ENCODE measurements at regions not wholly inside any gene's neighbourhood (a gene's known extent, or its start where the extent isn't known, plus 50 kb on each side); places are given as distances from the start of the nearest gene placed in this dataset.

- CTCF ChIA-PET, result no interaction called here
- POLR2A ChIA-PET, result no interaction called here
- Mint-ChIP-seq H3K9me3 (no peaks in the 10 kb centered on the region), H3K4me1 (ENCODE audit: low read depth) (no peaks in the 10 kb centered on the region), H3K27me3 (no peaks in the 10 kb centered on the region), H3K4me3 (no peak overlapping the region), H3K27ac (no peak overlapping the region), H3K36me3 (ENCODE audit: low read depth) (no peaks in the 10 kb centered on the region)
- Histone ChIP-seq H3K9me3 (ENCODE audit: control insufficient read depth in 1 of 2, insufficient read depth in 1 of 2, low read length in 2 of 2) (peaks cover 0 to 4% of the 10 kb centered on the region in 2 experiments), H3K27ac (ENCODE audit: low read depth in 1 of 2, low read length in 2 of 2) (no peak overlapping the region), H3K36me3 (ENCODE audit: insufficient read depth, low read length) (no peaks in the 10 kb centered on the region), H3K4me3 (ENCODE audit: low read length) (no peak overlapping the region), H3K4me1 (ENCODE audit: insufficient read depth, low read length) (no peaks in the 10 kb centered on the region), H3K27me3 (ENCODE audit: control insufficient read depth in 1 of 2, insufficient read depth in 2 of 2, low read length in 2 of 2) (no peaks in the 10 kb centered on the region)
- TF ChIP-seq CTCF (IDR thresholded peaks at IDR 0.05), result no peak
- intact Hi-C loops (cut with DNase I, micrococcal nuclease), result no loop called here
- ATAC-seq (ENCODE audit: poor library complexity) (no peak), DNase-seq (no peak)
These were observed 95.2 kb upstream of the HS6ST1 start for GRCh38 chr2:128413718-128414341.

- CTCF ChIA-PET, result no interaction called here
- ATAC-seq (ENCODE audit: poor library complexity), result no peak
These were observed 95.7 kb upstream of the HS6ST1 start for GRCh38 chr2:128414351-128414750.

GRCh38 chr2:128414946-128415778, 96.5 kb upstream of the HS6ST1 start:
- no peak for ATAC-seq (ENCODE audit: poor library complexity)

More at GRCh38 chr2:128414351-128414750, 95.7 kb upstream of the HS6ST1 start:
- peaks cover 0 to 4% of the 10 kb centered on the region in 2 experiments for H3K9me3 ChIP-seq (ENCODE audit: control insufficient read depth in 1 of 2, insufficient read depth in 1 of 2, low read length in 2 of 2)
- no peaks in the 10 kb centered on the region for H3K4me1 Mint-ChIP-seq (ENCODE audit: low read depth)
- H3K4me3 ChIP-seq (ENCODE audit: low read length), result no peak overlapping the region
- no peaks in the 10 kb centered on the region for H3K36me3 Mint-ChIP-seq (ENCODE audit: low read depth)
- H3K27me3 Mint-ChIP-seq, result no peaks in the 10 kb centered on the region
- intact Hi-C loops (cut with DNase I, micrococcal nuclease), result no loop called here
- no peak for TF ChIP-seq CTCF (IDR thresholded peaks at IDR 0.05)
- H3K27me3 ChIP-seq (ENCODE audit: control insufficient read depth in 1 of 2, insufficient read depth in 2 of 2, low read length in 2 of 2), result no peaks in the 10 kb centered on the region
- H3K27ac ChIP-seq (ENCODE audit: low read depth in 1 of 2, low read length in 2 of 2), result no peak overlapping the region
- H3K36me3 ChIP-seq (ENCODE audit: insufficient read depth, low read length), result no peaks in the 10 kb centered on the region
- H3K4me3 Mint-ChIP-seq, result no peak overlapping the region
- H3K27ac Mint-ChIP-seq, result no peak overlapping the region
- no peaks in the 10 kb centered on the region for H3K4me1 ChIP-seq (ENCODE audit: insufficient read depth, low read length)
- no peaks in the 10 kb centered on the region for H3K9me3 Mint-ChIP-seq
- no peak for DNase-seq
- POLR2A ChIA-PET, result no interaction called here

More at GRCh38 chr2:128414946-128415778, 96.5 kb upstream of the HS6ST1 start:
- Mint-ChIP-seq H3K27ac (no peak overlapping the region), H3K4me1 (ENCODE audit: low read depth) (no peaks in the 10 kb centered on the region), H3K27me3 (no peaks in the 10 kb centered on the region), H3K9me3 (no peaks in the 10 kb centered on the region), H3K4me3 (no peak overlapping the region), H3K36me3 (ENCODE audit: low read depth) (no peaks in the 10 kb centered on the region)
- DNase-seq, result no peak
- Histone ChIP-seq H3K4me3 (ENCODE audit: low read length) (no peak overlapping the region), H3K27ac (ENCODE audit: low read depth in 1 of 2, low read length in 2 of 2) (no peak overlapping the region), H3K9me3 (ENCODE audit: control insufficient read depth in 1 of 2, insufficient read depth in 1 of 2, low read length in 2 of 2) (peaks cover 0 to 4% of the 10 kb centered on the region in 2 experiments), H3K27me3 (ENCODE audit: control insufficient read depth in 1 of 2, insufficient read depth in 2 of 2, low read length in 2 of 2) (no peaks in the 10 kb centered on the region), H3K4me1 (ENCODE audit: insufficient read depth, low read length) (no peaks in the 10 kb centered on the region), H3K36me3 (ENCODE audit: insufficient read depth, low read length) (no peaks in the 10 kb centered on the region)
- CTCF ChIA-PET, result no interaction called here
- TF ChIP-seq CTCF (IDR thresholded peaks at IDR 0.05), result no peak
- intact Hi-C loops (cut with DNase I, micrococcal nuclease), result no loop called here
- POLR2A ChIA-PET, result no interaction called here

All from CD4-positive, alpha-beta T cell (primary cell).